HG03439 (cell line): ENCODE measurements at regions not wholly inside any gene's neighbourhood (a gene's known extent, or its start where the extent isn't known, plus 50 kb on each side); places are given as distances from the start of the nearest gene placed in this dataset.
"Not testable (repeated sequence)": the region's sequence is repeated elsewhere in the genome, so short reads cannot be mapped to it uniquely, and the experiment has no call there.

Experiments used
- ATAC-seq: cut with Tn5 transposase; IDR thresholded peaks from one replicate; pipeline ENCODE4 v1.9.1; 2021; ENCODE audit warnings: mild to moderate bottlenecking, moderate library complexity; ENCODE audit not compliant: unreplicated experiment

- ATAC-seq = no peak
Observed at GRCh38 chr9:78383130-78383529, 86.2 kb downstream of the PSAT1 start.

GRCh38 chr9:78386348-78386747 is 89.4 kb downstream of the PSAT1 start:
- no peak for ATAC-seq

- ATAC-seq = no peak
Observed at GRCh38 chr9:78386773-78387172, 89.8 kb downstream of the PSAT1 start.

GRCh38 chr9:78393340-78393739 is 96.4 kb downstream of the PSAT1 start:
- no peak for ATAC-seq

- no peak for ATAC-seq
Observed at GRCh38 chr9:78393932-78394331, 97.0 kb downstream of the PSAT1 start.

- ATAC-seq = no peak
Observed at GRCh38 chr9:78396087-78396486, 99.2 kb downstream of the PSAT1 start.

- ATAC-seq = no peak
Observed at GRCh38 chr9:78397045-78397444, 100.1 kb downstream of the PSAT1 start.

GRCh38 chr9:78397454-78397853 is 100.5 kb downstream of the PSAT1 start:
- ATAC-seq = no peak

- ATAC-seq = no peak
Observed at GRCh38 chr9:78399153-78399552, 102.2 kb downstream of the PSAT1 start.

- ATAC-seq = no peak
Observed at GRCh38 chr9:78400496-78400895, 103.6 kb downstream of the PSAT1 start.

GRCh38 chr9:78405461-78405860 is 108.5 kb downstream of the PSAT1 start:
- no peak for ATAC-seq

- no peak for ATAC-seq
Observed at GRCh38 chr9:78406146-78406545, 109.2 kb downstream of the PSAT1 start.

GRCh38 chr9:78406933-78407332 is 110.0 kb downstream of the PSAT1 start:
- ATAC-seq = no peak

GRCh38 chr9:78407636-78408312 is 110.8 kb downstream of the PSAT1 start:
- ATAC-seq = no peak

GRCh38 chr9:78408388-78408787 is 111.5 kb downstream of the PSAT1 start:
- ATAC-seq = no peak

GRCh38 chr9:78409928-78410510 is 113.1 kb downstream of the PSAT1 start:
- not testable (repeated sequence) for ATAC-seq

- no peak for ATAC-seq
Observed at GRCh38 chr9:78422309-78422708, 125.4 kb downstream of the PSAT1 start.

- no peak for ATAC-seq
Observed at GRCh38 chr9:78424299-78424698, 127.4 kb downstream of the PSAT1 start.

GRCh38 chr9:78428640-78429039 is 131.7 kb downstream of the PSAT1 start:
- ATAC-seq = no peak

- no peak for ATAC-seq
Observed at GRCh38 chr9:78430387-78430786, 133.5 kb downstream of the PSAT1 start.

GRCh38 chr9:78431039-78431438 is 134.1 kb downstream of the PSAT1 start:
- ATAC-seq = not testable (repeated sequence)

- no peak for ATAC-seq
Observed at GRCh38 chr9:78436873-78437272, 139.9 kb downstream of the PSAT1 start.

GRCh38 chr9:78437296-78437695 is 140.4 kb downstream of the PSAT1 start:
- ATAC-seq = no peak
